Subcutaneous abdominal adipose tissue (tissue), 5 donors: ENCODE measurements at regions not wholly inside any gene's neighbourhood (a gene's known extent, or its start where the extent isn't known, plus 50 kb on each side); places are given as distances from the start of the nearest gene placed in this dataset.
"Not testable (repeated sequence)": the region's sequence is repeated elsewhere in the genome, so short reads cannot be mapped to it uniquely, and the experiment has no call there.

Source experiments
- H3K27ac ChIP-seq: one replicate; pipeline ENCODE4 v1.7.0; 2013; ENCODE audit warnings: low read depth, mild to moderate bottlenecking, inconsistent platforms, low read length, moderate library complexity
- H3K27me3 ChIP-seq, 5 donors: one replicate each; pipeline ENCODE4 v1.7.0; 2013; ENCODE audit warnings: low read length in 5 of 5, inconsistent platforms in 1 of 5; ENCODE audit not compliant: control insufficient read depth in 5 of 5, insufficient read depth in 4 of 5
- H3K36me3 ChIP-seq, 5 donors: one replicate each; pipeline ENCODE4 v1.7.0; 2013; ENCODE audit warnings: low read length in 5 of 5; ENCODE audit not compliant: control insufficient read depth in 5 of 5, insufficient read depth in 5 of 5
- H3K4me1 ChIP-seq, 5 donors: one replicate each; pipeline ENCODE4 v1.7.0; 2013; ENCODE audit warnings: low read length in 5 of 5, mild to moderate bottlenecking in 3 of 5, moderate library complexity in 1 of 5; ENCODE audit not compliant: control insufficient read depth in 5 of 5, insufficient read depth in 5 of 5
- H3K4me3 ChIP-seq, 5 donors: one replicate each; pipeline ENCODE4 v1.7.0; 2013; ENCODE audit warnings: low read length in 5 of 5, low read depth in 1 of 5
- H3K9ac ChIP-seq, 5 donors: one replicate each; pipeline ENCODE4 v1.7.0; 2013; ENCODE audit warnings: low read length in 5 of 5, mild to moderate bottlenecking in 4 of 5, moderate library complexity in 3 of 5
- H3K9me3 ChIP-seq, 5 donors: one replicate each; pipeline ENCODE4 v1.7.0; 2013; ENCODE audit warnings: low read length in 5 of 5; ENCODE audit not compliant: control insufficient read depth in 5 of 5
- donor health status: healthy.
- donor health status: healthy.
- donor health status: healthy.
- donor health status: healthy.
- donor health status: healthy.

- H3K9ac ChIP-seq: no peak overlapping the region
Observed at GRCh38 chr10:28906011-28906411, 228.7 kb downstream of the BAMBI start.

GRCh38 chr10:28906415-28906814 is 229.1 kb downstream of the BAMBI start:
- Histone ChIP-seq H3K36me3 (no peaks in the 10 kb centered on the region), H3K27me3 (no peaks in the 10 kb centered on the region), H3K4me1 (peaks cover 0 to 5% (median 0%) of the 10 kb centered on the region in 5 donors), H3K9ac (no peak overlapping the region), H3K4me3 (no peak overlapping the region), H3K9me3 (peaks cover 0 to 2% (median 0%) of the 10 kb centered on the region in 5 donors), H3K27ac (no peak overlapping the region)

More at GRCh38 chr10:28906011-28906411, 228.7 kb downstream of the BAMBI start:
- Histone ChIP-seq H3K27ac (no peak overlapping the region), H3K36me3 (no peaks in the 10 kb centered on the region), H3K4me1 (peaks cover 0 to 4% (median 0%) of the 10 kb centered on the region in 5 donors), H3K27me3 (no peaks in the 10 kb centered on the region), H3K4me3 (no peak overlapping the region), H3K9me3 (peaks cover 0 to 2% (median 0%) of the 10 kb centered on the region in 5 donors)

- Histone ChIP-seq H3K9ac (no peak overlapping the region), H3K4me1 (peaks cover 0 to 5% (median 0%) of the 10 kb centered on the region in 5 donors), H3K9me3 (peaks cover 0 to 2% (median 0%) of the 10 kb centered on the region in 5 donors), H3K27ac (no peak overlapping the region), H3K27me3 (no peaks in the 10 kb centered on the region), H3K4me3 (no peak overlapping the region), H3K36me3 (no peaks in the 10 kb centered on the region)
Observed at GRCh38 chr10:28906934-28907333, 229.6 kb downstream of the BAMBI start.

GRCh38 chr10:28909875-28910274 is 232.6 kb downstream of the BAMBI start:
- no peak overlapping the region for H3K4me3 ChIP-seq

GRCh38 chr10:28910956-28911355 is 233.6 kb downstream of the BAMBI start:
- Histone ChIP-seq H3K27me3 (no peaks in the 10 kb centered on the region), H3K27ac (no peak overlapping the region), H3K36me3 (no peaks in the 10 kb centered on the region), H3K4me3 (no peak overlapping the region), H3K9me3 (peaks cover 0 to 2% (median 0%) of the 10 kb centered on the region in 5 donors), H3K4me1 (peaks cover 0 to 5% (median 0%) of the 10 kb centered on the region in 5 donors), H3K9ac (no peak overlapping the region)

More at GRCh38 chr10:28909875-28910274, 232.6 kb downstream of the BAMBI start:
- Histone ChIP-seq H3K27ac (no peak overlapping the region), H3K9ac (no peak overlapping the region), H3K36me3 (no peaks in the 10 kb centered on the region), H3K9me3 (peaks cover 0 to 2% (median 0%) of the 10 kb centered on the region in 5 donors), H3K27me3 (no peaks in the 10 kb centered on the region), H3K4me1 (peaks cover 0 to 5% (median 0%) of the 10 kb centered on the region in 5 donors)

GRCh38 chr10:28911511-28911910 is 234.2 kb downstream of the BAMBI start:
- not testable (repeated sequence) for H3K4me3 ChIP-seq, H3K36me3 ChIP-seq, H3K27ac ChIP-seq, H3K27me3 ChIP-seq, H3K9me3 ChIP-seq, H3K4me1 ChIP-seq, H3K9ac ChIP-seq

GRCh38 chr10:28912017-28912783 is 234.9 kb downstream of the BAMBI start:
- H3K9ac ChIP-seq: no peak overlapping the region
- H3K27me3 ChIP-seq: no peaks in the 10 kb centered on the region
- peaks cover 0 to 5% (median 0%) of the 10 kb centered on the region in 5 donors for H3K4me1 ChIP-seq
- no peak overlapping the region for H3K4me3 ChIP-seq
- no peak overlapping the region for H3K27ac ChIP-seq
- H3K36me3 ChIP-seq: no peaks in the 10 kb centered on the region
- H3K9me3 ChIP-seq: peaks cover 0 to 2% (median 0%) of the 10 kb centered on the region in 5 donors

GRCh38 chr10:28913436-28914237 is 236.3 kb downstream of the BAMBI start:
- Histone ChIP-seq H3K36me3 (no peaks in the 10 kb centered on the region), H3K27ac (no peak overlapping the region)

GRCh38 chr10:28914701-28915100 is 237.4 kb downstream of the BAMBI start:
- no peak overlapping the region for H3K27ac ChIP-seq
- no peaks in the 10 kb centered on the region for H3K36me3 ChIP-seq
- no peaks in the 10 kb centered on the region for H3K27me3 ChIP-seq
- H3K9me3 ChIP-seq: peaks cover 0 to 2% (median 0%) of the 10 kb centered on the region in 5 donors
- H3K4me3 ChIP-seq: no peak overlapping the region
- H3K4me1 ChIP-seq: peaks cover 0 to 5% (median 0%) of the 10 kb centered on the region in 5 donors
- H3K9ac ChIP-seq: no peak overlapping the region

More at GRCh38 chr10:28913436-28914237, 236.3 kb downstream of the BAMBI start:
- Histone ChIP-seq H3K4me1 (peaks cover 0 to 5% (median 0%) of the 10 kb centered on the region in 5 donors), H3K9me3 (peaks cover 0 to 2% (median 0%) of the 10 kb centered on the region in 5 donors), H3K9ac (no peak overlapping the region), H3K4me3 (no peak overlapping the region), H3K27me3 (no peaks in the 10 kb centered on the region)
